Subcutaneous abdominal adipose tissue (tissue), 5 donors: ENCODE measurements at regions not wholly inside any gene's neighbourhood (a gene's known extent, or its start where the extent isn't known, plus 50 kb on each side); places are given as distances from the start of the nearest gene placed in this dataset.
A peak's percentile ranks its signal among the peaks of the same experiment; 100 is the strongest.

Experiments
- H3K27ac ChIP-seq: one replicate; pipeline ENCODE4 v1.7.0; 2013; ENCODE audit warnings: low read depth, mild to moderate bottlenecking, inconsistent platforms, low read length, moderate library complexity
- H3K27me3 ChIP-seq, 5 donors: one replicate each; pipeline ENCODE4 v1.7.0; 2013; ENCODE audit warnings: low read length in 5 of 5, inconsistent platforms in 1 of 5; ENCODE audit not compliant: control insufficient read depth in 5 of 5, insufficient read depth in 4 of 5
- H3K36me3 ChIP-seq, 5 donors: one replicate each; pipeline ENCODE4 v1.7.0; 2013; ENCODE audit warnings: low read length in 5 of 5; ENCODE audit not compliant: control insufficient read depth in 5 of 5, insufficient read depth in 5 of 5
- H3K4me1 ChIP-seq, 5 donors: one replicate each; pipeline ENCODE4 v1.7.0; 2013; ENCODE audit warnings: low read length in 5 of 5, mild to moderate bottlenecking in 3 of 5, moderate library complexity in 1 of 5; ENCODE audit not compliant: control insufficient read depth in 5 of 5, insufficient read depth in 5 of 5
- H3K4me3 ChIP-seq, 5 donors: one replicate each; pipeline ENCODE4 v1.7.0; 2013; ENCODE audit warnings: low read length in 5 of 5, low read depth in 1 of 5
- H3K9ac ChIP-seq, 5 donors: one replicate each; pipeline ENCODE4 v1.7.0; 2013; ENCODE audit warnings: low read length in 5 of 5, mild to moderate bottlenecking in 4 of 5, moderate library complexity in 3 of 5
- H3K9me3 ChIP-seq, 5 donors: one replicate each; pipeline ENCODE4 v1.7.0; 2013; ENCODE audit warnings: low read length in 5 of 5; ENCODE audit not compliant: control insufficient read depth in 5 of 5
- donor health status: healthy.
- donor health status: healthy.
- donor health status: healthy.
- donor health status: healthy.
- donor health status: healthy.

DNA sequence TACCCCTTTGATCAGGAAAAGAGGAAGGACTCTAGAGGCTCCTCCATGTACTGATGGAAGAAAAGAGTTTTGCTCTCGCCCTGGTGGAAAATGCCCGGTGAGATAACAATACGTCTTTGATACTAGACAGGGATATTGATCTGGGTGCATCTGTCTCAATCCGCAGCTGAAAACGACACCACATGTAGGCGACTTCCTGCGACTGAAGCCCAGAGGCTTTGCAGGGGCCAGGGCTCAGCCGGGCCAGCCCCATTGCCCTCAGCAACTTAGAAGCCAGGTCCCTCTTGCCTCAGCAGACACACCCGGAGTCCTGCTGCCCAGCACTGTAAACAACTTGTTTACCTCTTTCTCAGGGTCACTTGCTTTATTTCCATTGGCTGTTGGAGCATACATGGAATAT is 409.4 kb downstream of the IRS2 start:
- H3K9ac ChIP-seq, result no peak overlapping the region
- H3K27ac ChIP-seq, result no peak overlapping the region
- no peaks in the 10 kb centered on the region for H3K36me3 ChIP-seq
- H3K4me1 ChIP-seq, result no peaks in the 10 kb centered on the region
- H3K4me3 ChIP-seq, result no peak overlapping the region
- no peaks in the 10 kb centered on the region for H3K27me3 ChIP-seq
- no peaks in the 10 kb centered on the region for H3K9me3 ChIP-seq

DNA sequence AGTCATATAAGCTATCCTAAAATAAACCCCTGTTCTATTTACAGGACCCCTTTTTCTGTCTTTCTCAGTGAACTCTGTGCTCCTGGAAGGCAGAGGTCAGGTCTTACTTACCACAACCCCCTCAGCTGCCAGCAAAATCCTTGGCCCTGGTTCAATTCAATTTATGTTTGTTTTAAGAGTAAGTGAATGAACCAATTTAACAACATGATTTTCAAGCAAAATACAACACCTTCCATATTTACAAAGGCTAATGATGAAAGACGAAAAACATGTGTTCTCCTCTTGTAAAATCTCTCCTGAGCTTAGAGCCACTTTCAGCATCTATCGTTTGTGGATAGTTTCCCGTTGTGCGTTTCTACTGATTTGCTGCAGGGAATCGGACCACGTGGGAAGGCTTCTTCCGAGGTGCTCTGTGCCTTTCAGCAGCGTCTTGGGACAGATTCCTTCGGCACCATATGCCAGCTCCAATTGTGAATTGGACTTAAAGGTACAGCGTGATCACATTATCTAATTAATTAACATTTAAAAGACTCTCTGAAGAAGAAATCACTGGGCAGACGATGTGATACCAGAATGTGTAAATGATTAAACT is 411.7 kb downstream of the IRS2 start:
- no peaks in the 10 kb centered on the region for H3K27me3 ChIP-seq
- no peak overlapping the region for H3K27ac ChIP-seq
- no peak overlapping the region for H3K9ac ChIP-seq
- H3K9me3 ChIP-seq, result no peaks in the 10 kb centered on the region
- no peaks in the 10 kb centered on the region for H3K36me3 ChIP-seq
- H3K4me1 ChIP-seq, result peaks cover 0 to 4% (median under 1%) of the 10 kb centered on the region in 5 donors
- H3K4me3 ChIP-seq, result no peak overlapping the region

DNA sequence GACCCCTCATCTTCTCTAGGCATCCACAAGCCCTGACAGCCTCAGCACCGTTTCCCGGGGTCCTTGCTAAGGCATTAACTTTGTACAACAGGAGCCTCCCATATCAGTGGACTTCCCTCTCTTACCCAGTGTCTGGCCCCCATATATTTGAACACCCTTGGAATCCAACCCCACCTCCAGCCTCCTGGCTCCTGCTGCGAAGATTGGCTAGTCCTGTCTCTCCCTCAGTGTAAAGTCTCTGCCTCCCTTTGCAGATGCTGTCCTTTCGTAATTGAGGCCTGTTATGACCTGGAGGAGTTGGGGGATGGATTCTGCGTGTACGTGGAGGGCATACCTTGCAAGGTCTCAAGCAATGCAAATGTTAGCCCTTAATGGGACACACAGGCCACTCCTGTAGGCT is 413.7 kb downstream of the IRS2 start:
- H3K4me1 ChIP-seq, result peaks cover 0 to 13% (median 8%) of the 10 kb centered on the region in 5 donors
- H3K27me3 ChIP-seq, result no peaks in the 10 kb centered on the region
- no peak overlapping the region for H3K9ac ChIP-seq
- H3K4me3 ChIP-seq, result no peak overlapping the region
- no peaks in the 10 kb centered on the region for H3K9me3 ChIP-seq
- H3K36me3 ChIP-seq, result no peaks in the 10 kb centered on the region
- no peak overlapping the region for H3K27ac ChIP-seq

DNA sequence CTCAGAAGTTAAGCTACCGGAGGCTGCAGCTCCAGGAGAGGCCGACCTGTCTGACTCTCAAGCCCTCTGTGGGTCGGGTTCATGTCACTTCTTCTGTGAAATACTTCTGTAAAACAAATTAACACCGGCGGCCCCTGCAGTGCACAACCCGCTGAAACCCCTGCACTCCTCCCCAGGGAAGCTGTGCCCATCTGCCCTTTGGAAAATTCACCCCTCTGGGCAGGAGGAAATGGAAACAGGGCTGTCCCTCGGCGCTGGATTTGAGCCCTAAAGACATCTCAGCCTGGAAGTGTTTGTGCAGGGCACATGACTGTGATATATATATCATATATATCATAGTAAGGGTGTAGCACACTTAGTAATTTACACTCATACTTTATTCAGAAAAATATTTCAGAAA is 415.3 kb downstream of the IRS2 start:
- no peaks in the 10 kb centered on the region for H3K9me3 ChIP-seq
- H3K27ac ChIP-seq, result no peak overlapping the region
- H3K36me3 ChIP-seq, result no peaks in the 10 kb centered on the region
- H3K4me3 ChIP-seq, result no peak overlapping the region
- H3K27me3 ChIP-seq, result no peaks in the 10 kb centered on the region
- peaks cover 0 to 13% (median 8%) of the 10 kb centered on the region in 5 donors for H3K4me1 ChIP-seq
- no peak overlapping the region for H3K9ac ChIP-seq

DNA sequence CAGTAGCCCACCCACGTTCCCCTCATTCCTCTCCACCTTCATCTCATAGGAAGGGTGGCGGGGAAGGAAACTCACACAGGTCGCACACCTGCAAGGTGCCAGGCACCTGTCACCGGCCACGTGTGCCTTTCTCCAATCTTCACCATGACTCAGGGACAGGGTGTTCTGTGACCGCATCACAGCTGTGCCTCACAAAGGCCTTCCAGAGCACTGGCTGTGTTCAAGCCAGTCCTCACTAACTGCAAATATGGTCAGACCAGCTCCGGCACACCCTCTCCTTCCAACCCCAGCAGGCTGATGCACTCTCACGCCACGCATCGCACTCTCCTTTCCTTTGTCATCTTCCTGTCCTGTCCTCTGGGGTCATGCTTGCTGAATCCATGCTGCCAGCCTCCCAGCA is 415.9 kb downstream of the IRS2 start:
- H3K9me3 ChIP-seq, result peaks cover 0 to 5% (median under 1%) of the 10 kb centered on the region in 5 donors
- H3K4me1 ChIP-seq, result peaks cover 0 to 13% (median 8%) of the 10 kb centered on the region in 5 donors
- H3K4me3 ChIP-seq, result no peak overlapping the region
- no peak overlapping the region for H3K9ac ChIP-seq
- H3K27ac ChIP-seq, result no peak overlapping the region
- H3K27me3 ChIP-seq, result no peaks in the 10 kb centered on the region
- no peaks in the 10 kb centered on the region for H3K36me3 ChIP-seq

DNA sequence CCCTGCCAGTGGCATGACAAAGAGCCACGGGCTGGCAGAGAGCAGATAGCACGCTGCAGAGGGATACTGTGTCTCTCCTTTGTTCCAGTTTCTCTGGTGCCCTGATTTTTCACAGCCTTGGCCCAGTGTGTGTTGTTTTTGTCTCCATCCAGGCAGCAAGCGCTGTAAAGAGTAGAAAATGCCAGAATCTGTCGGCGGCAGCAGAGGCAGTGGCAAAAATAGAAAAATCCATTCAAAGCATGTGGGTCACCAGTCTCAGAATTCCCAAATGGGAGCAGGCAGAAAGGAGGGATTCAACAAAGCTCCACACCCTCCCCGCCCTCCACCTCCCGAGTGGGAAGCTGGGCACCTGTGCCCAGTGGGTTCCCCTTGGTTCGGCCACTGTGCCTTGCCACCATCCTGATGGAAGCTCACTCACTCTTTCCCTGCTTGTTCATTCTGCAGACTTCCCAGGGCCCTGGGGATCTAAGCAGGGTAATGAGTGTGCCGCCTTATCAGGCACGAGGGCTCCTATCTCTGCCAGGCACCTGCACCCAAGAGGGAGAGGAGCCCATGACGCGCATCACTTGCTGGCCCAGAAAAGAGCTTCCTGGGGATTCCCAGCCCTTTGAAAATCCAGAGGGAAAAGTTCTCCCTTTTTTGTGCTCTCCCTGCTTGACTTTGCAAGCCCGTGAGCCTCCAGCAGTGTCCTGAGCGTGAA is 416.9 kb downstream of the IRS2 start:
- peaks cover 0 to 13% (median 8%) of the 10 kb centered on the region in 5 donors for H3K4me1 ChIP-seq
- peak overlapping the region; percentile 7 for H3K27ac ChIP-seq
- peak overlapping the region in 2 of 5 donors; percentile 22 to 48 for H3K9ac ChIP-seq
- H3K4me3 ChIP-seq, result no peak overlapping the region
- peaks cover 0 to 6% (median 4%) of the 10 kb centered on the region in 5 donors for H3K9me3 ChIP-seq
- no peaks in the 10 kb centered on the region for H3K36me3 ChIP-seq
- H3K27me3 ChIP-seq, result no peaks in the 10 kb centered on the region

DNA sequence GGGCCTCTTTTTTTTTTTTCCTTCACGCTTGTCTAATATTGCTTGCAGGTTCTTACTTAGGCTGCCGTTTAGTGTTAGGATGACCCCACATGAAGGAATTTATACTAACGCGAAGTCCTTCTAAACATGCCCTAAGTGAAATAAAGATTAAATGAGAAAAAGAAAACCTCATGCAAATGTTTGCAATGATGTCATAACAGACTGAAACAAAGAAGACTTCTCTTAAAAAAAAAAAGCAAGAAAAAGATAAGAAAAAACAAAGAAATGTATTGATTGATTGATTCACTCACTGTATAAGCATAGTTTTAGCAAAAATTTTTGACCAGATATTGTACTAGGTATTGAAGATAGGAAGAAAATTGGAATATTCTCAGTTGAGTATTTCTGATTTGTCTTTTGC is 418.2 kb downstream of the IRS2 start:
- no peak overlapping the region for H3K9ac ChIP-seq
- H3K27ac ChIP-seq, result no peak overlapping the region
- no peak overlapping the region for H3K4me3 ChIP-seq
- H3K4me1 ChIP-seq, result peaks cover 0 to 13% (median 8%) of the 10 kb centered on the region in 5 donors
- no peaks in the 10 kb centered on the region for H3K36me3 ChIP-seq
- no peaks in the 10 kb centered on the region for H3K27me3 ChIP-seq
- peaks cover 0 to 6% (median 4%) of the 10 kb centered on the region in 5 donors for H3K9me3 ChIP-seq

DNA sequence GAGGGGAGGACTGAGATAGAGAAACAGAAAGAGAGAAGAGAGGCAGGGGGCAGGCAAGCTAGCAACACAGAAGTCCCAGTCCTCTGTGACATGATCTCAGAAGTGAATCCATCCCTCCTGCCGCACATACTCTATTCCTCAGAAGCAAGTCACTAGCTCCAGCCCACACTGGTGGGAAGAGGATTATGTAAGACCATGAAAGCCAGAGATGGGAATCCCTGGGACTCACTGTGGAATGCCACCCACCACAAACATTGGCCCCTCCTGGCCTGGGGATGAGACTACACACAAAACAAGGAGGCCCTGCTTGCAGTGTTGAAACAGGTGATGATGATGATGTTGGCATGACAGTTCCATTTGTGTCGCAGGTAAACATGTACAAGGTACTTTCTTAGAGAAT is 419.9 kb downstream of the IRS2 start:
- Histone ChIP-seq H3K27ac (no peak overlapping the region), H3K4me1 (peaks cover 0 to 13% (median 8%) of the 10 kb centered on the region in 5 donors), H3K9ac (no peak overlapping the region), H3K36me3 (no peaks in the 10 kb centered on the region), H3K9me3 (peaks cover 0 to 6% (median 4%) of the 10 kb centered on the region in 5 donors), H3K4me3 (no peak overlapping the region), H3K27me3 (no peaks in the 10 kb centered on the region)

DNA sequence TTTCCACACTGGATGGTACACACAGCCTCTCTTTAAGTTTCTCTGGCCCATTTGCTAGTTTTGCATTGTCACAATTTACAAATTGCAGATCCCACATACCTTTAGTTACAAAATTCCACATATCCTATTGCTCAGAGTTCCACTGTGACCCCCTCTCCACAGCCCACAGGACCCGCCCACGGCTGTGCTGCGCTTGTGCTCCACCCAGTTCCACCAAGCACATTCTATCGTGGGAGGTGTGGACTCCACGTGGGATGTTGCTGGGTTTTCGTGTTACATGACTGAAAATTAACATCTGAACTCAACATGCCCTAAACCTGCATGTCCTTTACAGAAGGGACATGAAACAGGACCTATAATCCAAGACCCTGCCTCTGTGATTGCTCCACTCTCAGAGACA is 423.0 kb downstream of the IRS2 start:
- Histone ChIP-seq H3K27me3 (no peaks in the 10 kb centered on the region), H3K4me3 (no peak overlapping the region), H3K27ac (no peak overlapping the region), H3K9me3 (peaks cover 0 to 6% (median 4%) of the 10 kb centered on the region in 5 donors), H3K4me1 (no peaks in the 10 kb centered on the region), H3K36me3 (no peaks in the 10 kb centered on the region), H3K9ac (no peak overlapping the region)

DNA sequence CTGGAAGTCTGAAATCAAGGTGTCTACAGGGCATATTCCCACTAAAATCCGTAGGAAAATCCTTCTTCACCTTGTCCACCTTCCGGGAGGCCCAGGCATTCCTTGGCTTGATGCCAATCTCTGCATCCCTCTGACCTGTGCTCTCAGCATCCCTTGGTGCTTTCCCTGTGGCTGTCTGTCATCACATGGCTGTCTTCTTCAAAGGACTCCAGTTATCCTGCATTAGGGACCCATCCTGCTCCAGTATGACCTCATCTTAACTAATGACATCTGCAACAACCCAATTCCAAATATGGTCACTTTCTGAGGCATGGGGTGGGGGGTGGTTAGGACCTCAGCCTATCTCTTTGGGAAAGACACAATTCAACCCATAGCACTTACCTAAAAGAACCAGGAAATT is 423.8 kb downstream of the IRS2 start:
- H3K36me3 ChIP-seq, result no peaks in the 10 kb centered on the region
- no peaks in the 10 kb centered on the region for H3K27me3 ChIP-seq
- H3K4me3 ChIP-seq, result no peak overlapping the region
- H3K4me1 ChIP-seq, result no peaks in the 10 kb centered on the region
- H3K27ac ChIP-seq, result no peak overlapping the region
- no peak overlapping the region for H3K9ac ChIP-seq
- peaks cover 0 to 6% (median 4%) of the 10 kb centered on the region in 5 donors for H3K9me3 ChIP-seq
